GM23338 (cell line): ENCODE measurements at regions not wholly inside any gene's neighbourhood (a gene's known extent, or its start where the extent isn't known, plus 50 kb on each side); places are given as distances from the start of the nearest gene placed in this dataset.

Experiments used
- ATAC-seq: fragments of 200-7000 bp; cut with Tn5 transposase; 3 replicates; pipeline ENCODE4 v1.9.1; 2020
- DNase-seq: peaks from one replicate; pipeline ENCODE4 v3.0.0-alpha.2; 2015; ENCODE audit warnings: low spot score
- H2AFZ ChIP-seq: fragments of 200-600 bp; sonication (generic); 2 replicates; pipeline ENCODE4 v1.8.0; 2016; ENCODE audit warnings: antibody characterized with exemption, mild to moderate bottlenecking, moderate library complexity
- H3F3A ChIP-seq: fragments of 200-600 bp; sonication (generic); replicated peaks from 2 replicates; pipeline ENCODE4 v1.8.0; 2017; ENCODE audit warnings: antibody characterized with exemption, mixed run types, low read depth
- H3K27ac ChIP-seq: fragments of 200-600 bp; sonication (generic); 2 replicates; pipeline ENCODE4 v1.6.1; 2016; ENCODE audit warnings: low read depth
- H3K27me3 ChIP-seq: fragments of 200-600 bp; sonication (generic); 2 replicates; pipeline ENCODE4 v1.8.0; 2016; ENCODE audit warnings: mild to moderate bottlenecking, mixed run types, moderate library complexity; ENCODE audit not compliant: insufficient read depth
- H3K36me3 ChIP-seq: fragments of 200-600 bp; sonication (generic); 2 replicates; pipeline ENCODE4 v1.8.0; 2016; ENCODE audit warnings: mild to moderate bottlenecking; ENCODE audit not compliant: insufficient read depth
- H3K4me1 ChIP-seq: fragments of 200-600 bp; sonication (generic); 2 replicates; pipeline ENCODE4 v1.8.0; 2016; ENCODE audit warnings: mild to moderate bottlenecking, moderate library complexity; ENCODE audit not compliant: insufficient read depth
- H3K4me2 ChIP-seq: fragments of 200-600 bp; sonication (generic); 2 replicates; pipeline ENCODE4 v1.7.1; 2017; ENCODE audit warnings: mixed run types
- H3K4me3 ChIP-seq: fragments of 200-600 bp; sonication (generic); 2 replicates; pipeline ENCODE4 v1.6.1; 2016; ENCODE audit warnings: mixed run types
- H3K79me2 ChIP-seq: fragments of 200-600 bp; sonication (generic); replicated peaks from 2 replicates; pipeline ENCODE4 v1.8.0; 2017; ENCODE audit warnings: mild to moderate bottlenecking; ENCODE audit not compliant: insufficient read depth
- H3K9me2 ChIP-seq: fragments of 200-600 bp; sonication (generic); 2 replicates; pipeline ENCODE4 v1.8.0; 2017; ENCODE audit not compliant: insufficient read depth
- H4K20me1 ChIP-seq: fragments of 200-600 bp; sonication (generic); replicated peaks from 2 replicates; pipeline ENCODE4 v1.8.0; 2017; ENCODE audit warnings: mild to moderate bottlenecking; ENCODE audit not compliant: insufficient read depth
- H3K27ac Mint-ChIP-seq: 2 replicates; pipeline ENCODE4 v1.8.0; 2020; ENCODE audit warnings: inconsistent platforms, mild to moderate bottlenecking, moderate library complexity, mixed read lengths
- H3K27me3 Mint-ChIP-seq: 3 replicates; pipeline ENCODE4 v1.8.0; 2022; ENCODE audit warnings: low read depth, mild to moderate bottlenecking, moderate library complexity, mixed read lengths, inconsistent platforms; ENCODE audit not compliant: insufficient read depth, poor library complexity
- H3K36me3 Mint-ChIP-seq: 3 replicates; pipeline ENCODE4 v1.8.0; 2021; ENCODE audit warnings: low read depth, mild to moderate bottlenecking, inconsistent platforms, moderate library complexity, mixed read lengths
- H3K4me1 Mint-ChIP-seq: 3 replicates; pipeline ENCODE4 v1.8.0; 2020; ENCODE audit warnings: mild to moderate bottlenecking, inconsistent platforms, mixed read lengths
- H3K4me3 Mint-ChIP-seq: 3 replicates; pipeline ENCODE4 v1.8.0; 2021; ENCODE audit warnings: moderate library complexity, mild to moderate bottlenecking, inconsistent platforms, mixed read lengths
- H3K9me3 Mint-ChIP-seq: 3 replicates; pipeline ENCODE4 v1.8.0; 2020; ENCODE audit warnings: moderate library complexity, mild to moderate bottlenecking, inconsistent platforms, mixed read lengths
- CREB1 ChIP-seq: fragments of 250-450 bp; sonication (Bioruptor Pico); IDR thresholded peaks from 2 replicates; pipeline ENCODE4 v1.5.0; 2020; ENCODE audit warnings: low read depth, mild to moderate bottlenecking, moderate library complexity
- CTCF ChIP-seq, 2 experiments: fragments of 200-600 bp in 1 of 2; sonication (generic) in 1 of 2; conservative IDR thresholded peaks; 2 replicates each; pipeline versions ENCODE4 v1.5.1 to v1.6.1; 2016 to 2017; ENCODE audit warnings: antibody characterized with exemption in 2 of 2, low read depth in 2 of 2, mild to moderate bottlenecking in 2 of 2, moderate library complexity in 1 of 2
- ETS1 ChIP-seq: IDR thresholded peaks from 2 replicates; pipeline ENCODE4 v1.6.1; 2016; ENCODE audit warnings: antibody characterized with exemption
- EZH2 ChIP-seq: fragments of 200-600 bp; sonication (generic); IDR thresholded peaks from one replicate; pipeline ENCODE4 v1.8.0; 2017; ENCODE audit warnings: antibody characterized with exemption, mild to moderate bottlenecking, low read depth; ENCODE audit not compliant: unreplicated experiment
- EZH2phosphoT487 ChIP-seq: fragments of 200-600 bp; sonication (generic); IDR thresholded peaks from one replicate; pipeline ENCODE4 v1.8.1; 2018; ENCODE audit warnings: antibody characterized with exemption; ENCODE audit not compliant: unreplicated experiment
- JUNB ChIP-seq: IDR thresholded peaks from one replicate; pipeline ENCODE4 v1.6.1; 2016; ENCODE audit warnings: antibody characterized with exemption; ENCODE audit not compliant: unreplicated experiment
- NANOG ChIP-seq: IDR thresholded peaks from 2 replicates; pipeline ENCODE4 v1.6.1; 2016; ENCODE audit warnings: antibody characterized with exemption, borderline replicate concordance
- POLR2AphosphoS5 ChIP-seq: IDR thresholded peaks from 2 replicates; pipeline ENCODE4 v1.6.1; 2016; ENCODE audit warnings: antibody characterized with exemption, low read depth
- REST ChIP-seq: IDR thresholded peaks from one replicate; pipeline ENCODE4 v1.6.1; 2018; ENCODE audit warnings: antibody characterized with exemption; ENCODE audit not compliant: unreplicated experiment
- STAT1 ChIP-seq: IDR thresholded peaks from one replicate; pipeline ENCODE4 v1.6.1; 2016; ENCODE audit warnings: antibody characterized with exemption; ENCODE audit not compliant: unreplicated experiment
- ZNF114 ChIP-seq: fragments of 250-450 bp; sonication (Bioruptor Pico); IDR thresholded peaks from 2 replicates; pipeline ENCODE4 v1.5.0; 2020; ENCODE audit warnings: mild to moderate bottlenecking, moderate library complexity
- ZNF331 ChIP-seq: fragments of 250-450 bp; sonication (Bioruptor Pico); IDR thresholded peaks from 2 replicates; pipeline ENCODE4 v1.5.0; 2020; ENCODE audit warnings: low read depth, mild to moderate bottlenecking, moderate library complexity
- ZNF462 ChIP-seq: fragments of 250-450 bp; sonication (Bioruptor Pico); IDR thresholded peaks from 2 replicates; pipeline ENCODE4 v1.5.0; 2020; ENCODE audit warnings: mild to moderate bottlenecking, moderate library complexity

- H3K4me1 ChIP-seq, result no peaks in the 10 kb centered on the region
- H3K4me3 ChIP-seq, result no peak overlapping the region
- Mint-ChIP-seq H3K4me3 (no peak overlapping the region), H3K9me3 (no peaks in the 10 kb centered on the region), H3K27ac (no peak overlapping the region), H3K4me1 (no peaks in the 10 kb centered on the region), H3K27me3 (peaks cover 2% of the 10 kb centered on the region), H3K36me3 (no peaks in the 10 kb centered on the region)
- TF ChIP-seq ZNF331 (CRISPR knock-in tag) (no peak), JUNB (no peak), EZH2phosphoT487 (no peak), CTCF (conservative IDR thresholded peaks at IDR 0.05; ENCODE audit: low read depth in 2 of 2) (no peak), ETS1 (no peak), NANOG (no peak), ZNF114 (CRISPR knock-in tag) (no peak), STAT1 (no peak), CREB1 (CRISPR knock-in tag) (no peak), POLR2AphosphoS5 (no peak), ZNF462 (CRISPR knock-in tag) (no peak), REST (no peak), EZH2 (no peak)
- no peaks in the 10 kb centered on the region for H3K79me2 ChIP-seq
- H3F3A ChIP-seq, result no peaks in the 10 kb centered on the region
- no peak for ATAC-seq
- no peak for DNase-seq
- no peaks in the 10 kb centered on the region for H3K9me2 ChIP-seq
- H3K36me3 ChIP-seq, result no peaks in the 10 kb centered on the region
- H3K27ac ChIP-seq, result no peak overlapping the region
- H4K20me1 ChIP-seq, result no peaks in the 10 kb centered on the region
- no peak overlapping the region for H3K4me2 ChIP-seq
- no peak overlapping the region for H2AFZ ChIP-seq
- no peaks in the 10 kb centered on the region for H3K27me3 ChIP-seq
Observed at GRCh38 chr5:158152136-158152535, 293.2 kb upstream of the CLINT1 start.
